ENCODE measurements at regions not wholly inside any gene's neighbourhood (a gene's known extent, or its start where the extent isn't known, plus 50 kb on each side); places are given as distances from the start of the nearest gene placed in this dataset.

- H3K9me3 Mint-ChIP-seq: peaks cover 0 to 9% (median 0%) of the 10 kb centered on the region in 3 donors
- H3K4me1 Mint-ChIP-seq: no peaks in the 10 kb centered on the region
- H3K27ac Mint-ChIP-seq: no peak overlapping the region
- no peaks in the 10 kb centered on the region for H3K36me3 Mint-ChIP-seq
- H3K4me3 Mint-ChIP-seq: no peak overlapping the region
- no peaks in the 10 kb centered on the region for H3K27me3 Mint-ChIP-seq
Observed at GRCh38 chr2:82155469-82155868, 1850.9 kb upstream of the LRRTM1 start.

GRCh38 chr2:82143343-82143742 is 1838.8 kb upstream of the LRRTM1 start:
- Mint-ChIP-seq H3K27me3 (no peaks in the 10 kb centered on the region), H3K4me3 (no peak overlapping the region), H3K4me1 (no peaks in the 10 kb centered on the region)

GRCh38 chr2:82139979-82140611 is 1835.5 kb upstream of the LRRTM1 start:
- H3K4me3 Mint-ChIP-seq: no peak overlapping the region
- H3K36me3 Mint-ChIP-seq: no peaks in the 10 kb centered on the region
- H3K27ac Mint-ChIP-seq: no peak overlapping the region
- H3K4me1 Mint-ChIP-seq: no peaks in the 10 kb centered on the region
- H3K27me3 Mint-ChIP-seq: no peaks in the 10 kb centered on the region
- H3K9me3 Mint-ChIP-seq: peaks cover 0 to 17% (median 2%) of the 10 kb centered on the region in 3 donors

More at GRCh38 chr2:82143343-82143742, 1838.8 kb upstream of the LRRTM1 start:
- Mint-ChIP-seq H3K9me3 (peaks cover 0 to 20% (median 1%) of the 10 kb centered on the region in 3 donors), H3K27ac (no peak overlapping the region), H3K36me3 (no peaks in the 10 kb centered on the region)

- no peak overlapping the region for H3K4me3 Mint-ChIP-seq
- no peak overlapping the region for H3K27ac Mint-ChIP-seq
- H3K4me1 Mint-ChIP-seq: no peaks in the 10 kb centered on the region
- H3K27me3 Mint-ChIP-seq: no peaks in the 10 kb centered on the region
- H3K9me3 Mint-ChIP-seq: peaks cover 0 to 11% (median 6%) of the 10 kb centered on the region in 3 donors
- no peaks in the 10 kb centered on the region for H3K36me3 Mint-ChIP-seq
Observed at GRCh38 chr2:82137441-82137840, 1832.9 kb upstream of the LRRTM1 start.

DNA sequence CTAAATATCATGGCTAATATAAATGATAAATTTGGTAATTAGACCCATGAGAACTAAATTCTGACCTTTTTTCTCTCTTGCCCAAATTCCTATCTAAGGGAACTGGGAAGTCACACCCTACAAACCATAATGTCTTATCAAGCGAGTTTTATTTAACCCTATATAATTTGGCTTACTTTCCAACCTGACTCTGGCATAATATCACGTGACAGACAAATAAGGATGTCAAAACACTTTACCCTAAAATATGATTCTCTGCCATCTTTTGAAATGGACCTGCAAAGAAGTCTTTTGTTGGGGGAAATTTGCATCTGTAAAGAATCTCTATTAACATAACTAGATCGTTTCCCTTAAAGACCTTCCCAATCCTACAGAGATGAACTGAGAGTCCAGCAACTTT is 1823.5 kb upstream of the LRRTM1 start:
- Mint-ChIP-seq H3K27ac (no peak overlapping the region), H3K27me3 (no peaks in the 10 kb centered on the region), H3K9me3 (peaks cover 3 to 8% (median 5%) of the 10 kb centered on the region in 3 donors), H3K36me3 (peaks cover 1% of the 10 kb centered on the region), H3K4me1 (no peaks in the 10 kb centered on the region), H3K4me3 (no peak overlapping the region)

- Mint-ChIP-seq H3K4me1 (no peaks in the 10 kb centered on the region), H3K4me3 (no peak overlapping the region), H3K9me3 (peaks cover 0 to 3% (median 3%) of the 10 kb centered on the region in 3 donors), H3K27ac (no peak overlapping the region), H3K36me3 (peaks cover 1% of the 10 kb centered on the region), H3K27me3 (no peaks in the 10 kb centered on the region)
Observed at GRCh38 chr2:82124629-82125028, 1820.1 kb upstream of the LRRTM1 start.

- Mint-ChIP-seq H3K4me3 (no peak overlapping the region), H3K27me3 (no peaks in the 10 kb centered on the region), H3K9me3 (peaks cover 3 to 10% (median 3%) of the 10 kb centered on the region in 3 donors), H3K36me3 (no peaks in the 10 kb centered on the region), H3K27ac (no peak overlapping the region), H3K4me1 (no peaks in the 10 kb centered on the region)
Observed at GRCh38 chr2:82120654-82121053, 1816.1 kb upstream of the LRRTM1 start.

DNA sequence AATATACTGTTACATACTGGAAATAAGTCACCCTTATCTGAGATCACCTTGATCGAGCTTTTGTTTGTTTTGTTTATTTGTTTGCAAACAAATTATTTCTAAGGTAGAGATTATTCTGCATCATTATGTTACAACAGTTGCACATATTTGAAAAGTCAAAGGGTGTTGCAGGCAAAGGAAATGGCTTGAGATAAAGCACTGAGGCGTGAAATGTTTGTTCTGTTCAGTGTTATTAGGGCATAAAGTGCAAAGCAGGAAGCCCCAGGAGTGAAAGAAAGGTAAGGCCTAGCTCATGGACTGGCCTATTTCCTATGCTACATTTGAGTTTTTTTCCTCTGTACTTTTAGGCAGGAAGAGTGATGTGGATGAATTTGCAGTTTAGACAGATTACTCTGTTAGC is 1815.6 kb upstream of the LRRTM1 start:
- no peak overlapping the region for H3K27ac Mint-ChIP-seq
- H3K27me3 Mint-ChIP-seq: no peaks in the 10 kb centered on the region
- H3K4me1 Mint-ChIP-seq: no peaks in the 10 kb centered on the region

GRCh38 chr2:82109418-82109817 is 1804.9 kb upstream of the LRRTM1 start:
- H3K4me1 Mint-ChIP-seq: no peaks in the 10 kb centered on the region
- H3K36me3 Mint-ChIP-seq: no peaks in the 10 kb centered on the region
- peaks cover 2 to 12% (median 9%) of the 10 kb centered on the region in 3 donors for H3K9me3 Mint-ChIP-seq
- H3K27ac Mint-ChIP-seq: no peak overlapping the region
- no peaks in the 10 kb centered on the region for H3K27me3 Mint-ChIP-seq
- no peak overlapping the region for H3K4me3 Mint-ChIP-seq

More for the DNA sequence above, 1815.6 kb upstream of the LRRTM1 start:
- Mint-ChIP-seq H3K9me3 (peaks cover 3 to 10% (median 4%) of the 10 kb centered on the region in 3 donors), H3K4me3 (no peak overlapping the region), H3K36me3 (no peaks in the 10 kb centered on the region)

DNA sequence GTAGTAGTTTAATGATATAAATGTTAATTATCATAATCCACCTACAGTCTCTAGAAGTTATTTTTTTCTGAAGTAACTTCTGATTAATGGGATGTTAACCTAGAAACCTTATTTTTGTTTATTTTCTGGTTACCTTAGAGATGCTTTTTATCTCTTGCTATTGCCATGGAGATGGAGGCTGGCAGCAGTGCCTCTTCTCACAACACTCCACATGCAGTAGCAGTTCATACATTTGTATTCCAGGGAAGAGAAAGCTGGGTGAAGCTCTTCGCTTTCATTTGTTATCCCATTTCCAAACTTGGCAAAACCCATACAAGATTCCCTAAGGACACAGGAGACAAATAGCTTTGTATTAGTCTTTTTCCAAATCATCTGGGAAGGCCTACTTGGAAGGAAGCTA is 1794.1 kb upstream of the LRRTM1 start:
- no peak overlapping the region for H3K27ac Mint-ChIP-seq
- H3K4me1 Mint-ChIP-seq: no peaks in the 10 kb centered on the region
- peaks cover 0 to 4% (median 0%) of the 10 kb centered on the region in 3 donors for H3K9me3 Mint-ChIP-seq
- H3K4me3 Mint-ChIP-seq: no peak overlapping the region
- no peaks in the 10 kb centered on the region for H3K36me3 Mint-ChIP-seq
- H3K27me3 Mint-ChIP-seq: no peaks in the 10 kb centered on the region

DNA sequence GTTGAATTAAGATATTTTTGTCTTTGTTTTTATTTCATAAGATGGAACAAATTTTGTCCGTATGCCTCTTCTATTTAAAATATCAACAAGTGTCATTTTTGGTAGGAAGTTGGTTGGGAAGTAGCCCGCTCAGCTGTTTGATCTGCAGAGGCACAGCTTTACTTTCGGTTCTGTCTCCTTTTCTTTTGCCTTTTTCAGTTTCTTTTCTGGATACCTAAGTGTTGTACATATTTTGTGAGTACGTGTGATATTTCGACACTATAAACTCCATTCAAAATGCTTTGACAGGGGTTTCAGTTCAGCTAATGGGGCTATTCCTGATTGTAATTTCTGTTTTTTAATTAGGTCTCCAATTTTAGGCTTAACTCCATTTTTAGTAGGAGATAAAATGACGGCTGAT is 1785.0 kb upstream of the LRRTM1 start:
- no peaks in the 10 kb centered on the region for H3K36me3 Mint-ChIP-seq
- H3K4me1 Mint-ChIP-seq: no peaks in the 10 kb centered on the region
- H3K9me3 Mint-ChIP-seq: peaks cover 5 to 6% (median 5%) of the 10 kb centered on the region in 3 donors
- no peak overlapping the region for H3K4me3 Mint-ChIP-seq
- no peak overlapping the region for H3K27ac Mint-ChIP-seq
- H3K27me3 Mint-ChIP-seq: no peaks in the 10 kb centered on the region

DNA sequence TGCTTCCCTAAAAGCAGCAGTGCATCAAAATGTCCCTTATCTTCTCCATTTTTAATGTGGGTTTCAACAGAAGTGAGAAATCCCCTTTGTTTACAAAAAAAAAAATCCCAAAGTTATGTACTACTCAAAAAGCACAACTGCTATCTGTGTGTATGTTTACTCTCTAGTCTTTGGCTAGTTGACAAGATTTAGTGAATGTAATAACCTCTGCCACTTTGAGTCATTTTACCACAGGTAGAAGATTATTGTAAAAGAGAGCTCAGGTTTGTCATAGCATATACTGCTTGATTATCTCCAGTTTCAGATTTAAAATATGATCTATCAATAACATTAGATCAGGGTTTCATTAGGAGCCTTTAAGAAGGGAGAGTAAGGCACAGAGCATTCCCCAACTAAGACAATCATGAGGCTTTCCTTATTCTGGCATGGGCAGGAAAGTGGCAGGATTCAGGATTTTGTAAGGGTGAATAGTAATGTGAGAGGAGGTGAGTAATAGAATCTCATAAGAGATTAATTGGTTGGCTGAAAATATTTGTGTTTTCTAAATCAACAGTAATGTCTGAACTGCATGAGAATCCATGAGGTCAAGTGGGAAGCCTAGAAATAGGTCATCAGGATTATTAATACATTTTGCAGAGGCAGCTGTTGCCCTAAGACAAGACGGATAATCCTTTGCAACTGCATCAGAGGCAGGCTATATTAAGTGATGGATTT is 1780.3 kb upstream of the LRRTM1 start:
- no peaks in the 10 kb centered on the region for H3K36me3 Mint-ChIP-seq
- H3K27me3 Mint-ChIP-seq: no peaks in the 10 kb centered on the region
- H3K4me1 Mint-ChIP-seq: no peaks in the 10 kb centered on the region
- peaks cover 0 to 6% (median 5%) of the 10 kb centered on the region in 3 donors for H3K9me3 Mint-ChIP-seq
- H3K4me3 Mint-ChIP-seq: no peak overlapping the region
- H3K27ac Mint-ChIP-seq: no peak overlapping the region

- Mint-ChIP-seq H3K36me3 (no peaks in the 10 kb centered on the region), H3K4me3 (no peak overlapping the region), H3K4me1 (no peaks in the 10 kb centered on the region), H3K9me3 (peaks cover 0 to 4% (median 3%) of the 10 kb centered on the region in 3 donors), H3K27ac (no peak overlapping the region), H3K27me3 (no peaks in the 10 kb centered on the region)
Observed at GRCh38 chr2:82075875-82076274, 1771.3 kb upstream of the LRRTM1 start.

GRCh38 chr2:82062463-82062862 is 1757.9 kb upstream of the LRRTM1 start:
- Mint-ChIP-seq H3K4me3 (no peak overlapping the region), H3K4me1 (no peaks in the 10 kb centered on the region), H3K36me3 (no peaks in the 10 kb centered on the region), H3K27ac (no peak overlapping the region), H3K27me3 (no peaks in the 10 kb centered on the region), H3K9me3 (peaks cover 1 to 4% (median 2%) of the 10 kb centered on the region in 3 donors)

DNA sequence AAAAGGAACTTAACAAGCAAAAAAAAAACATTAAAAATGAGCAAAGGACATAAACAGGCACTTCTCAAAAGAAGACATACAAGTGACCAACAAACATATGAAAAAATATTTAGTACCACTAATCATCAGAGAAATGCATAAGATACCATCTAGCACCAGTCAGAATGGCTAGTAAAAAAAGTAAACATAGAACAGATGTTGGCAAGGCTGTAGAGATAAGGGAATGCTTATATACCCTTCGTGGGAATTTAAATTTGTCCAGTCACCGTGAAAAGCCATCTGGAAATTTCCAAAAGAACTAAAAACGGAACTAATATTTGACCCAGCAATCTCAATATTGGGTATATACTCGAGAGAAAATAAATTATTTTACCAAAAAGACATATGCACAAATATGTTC is 1751.3 kb upstream of the LRRTM1 start:
- H3K27ac Mint-ChIP-seq: no peak overlapping the region
- H3K4me1 Mint-ChIP-seq: no peaks in the 10 kb centered on the region
- H3K9me3 Mint-ChIP-seq: peaks cover 0 to 8% (median 0%) of the 10 kb centered on the region in 3 donors
- H3K4me3 Mint-ChIP-seq: no peak overlapping the region
- H3K36me3 Mint-ChIP-seq: no peaks in the 10 kb centered on the region
- no peaks in the 10 kb centered on the region for H3K27me3 Mint-ChIP-seq

GRCh38 chr2:82043867-82044266 is 1739.3 kb upstream of the LRRTM1 start:
- Mint-ChIP-seq H3K27me3 (no peaks in the 10 kb centered on the region), H3K27ac (no peak overlapping the region), H3K4me1 (no peaks in the 10 kb centered on the region), H3K36me3 (no peaks in the 10 kb centered on the region), H3K4me3 (no peak overlapping the region), H3K9me3 (peaks cover 0 to 17% (median 11%) of the 10 kb centered on the region in 3 donors)
